GM18861 (cell line): ENCODE measurements at regions not wholly inside any gene's neighbourhood (a gene's known extent, or its start where the extent isn't known, plus 50 kb on each side); places are given as distances from the start of the nearest gene placed in this dataset.
"Not testable (repeated sequence)": the region's sequence is repeated elsewhere in the genome, so short reads cannot be mapped to it uniquely, and the experiment has no call there.

Source experiments
- ATAC-seq: cut with Tn5 transposase; IDR thresholded peaks from one replicate; pipeline ENCODE4 v1.9.1; 2021; ENCODE audit not compliant: unreplicated experiment

DNA sequence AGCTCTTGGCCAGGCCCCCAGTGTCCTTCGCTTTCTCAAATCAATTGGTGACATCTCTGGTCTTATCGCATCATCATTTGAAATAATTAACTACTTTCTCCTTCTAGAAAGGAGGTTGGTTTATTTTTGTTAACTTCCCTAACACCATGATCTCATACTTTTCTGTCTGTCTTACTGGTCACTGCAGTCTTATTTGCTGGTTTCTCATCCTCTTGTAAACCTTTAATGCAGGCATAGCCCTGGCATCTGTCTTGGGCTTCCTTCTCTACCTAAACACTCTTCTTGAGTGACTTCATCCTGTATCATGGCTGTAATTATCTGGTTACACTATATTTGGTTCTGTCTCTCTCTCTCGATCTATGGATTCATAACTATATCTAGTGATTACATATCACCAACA is 152.8 kb downstream of the CYSLTR2 start:
- ATAC-seq, result no peak

DNA sequence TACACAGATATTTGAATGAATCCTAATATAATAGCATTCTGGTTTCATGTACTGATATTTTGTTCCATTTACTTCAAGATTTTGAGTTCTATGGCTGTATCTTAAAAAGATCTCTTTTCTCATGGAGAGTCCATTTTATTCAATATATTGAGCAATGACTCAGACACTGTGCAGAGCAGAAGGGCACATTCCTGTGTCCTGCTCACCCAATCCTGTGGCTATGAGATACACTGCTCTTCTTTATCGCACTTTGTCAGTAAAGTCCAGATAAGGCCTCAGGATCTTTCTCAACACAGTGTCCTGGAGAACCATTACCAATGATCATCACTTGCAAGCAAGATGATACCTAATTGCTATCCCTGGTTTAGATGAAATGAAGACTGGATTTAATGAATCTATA is 155.0 kb downstream of the CYSLTR2 start:
- no peak for ATAC-seq

DNA sequence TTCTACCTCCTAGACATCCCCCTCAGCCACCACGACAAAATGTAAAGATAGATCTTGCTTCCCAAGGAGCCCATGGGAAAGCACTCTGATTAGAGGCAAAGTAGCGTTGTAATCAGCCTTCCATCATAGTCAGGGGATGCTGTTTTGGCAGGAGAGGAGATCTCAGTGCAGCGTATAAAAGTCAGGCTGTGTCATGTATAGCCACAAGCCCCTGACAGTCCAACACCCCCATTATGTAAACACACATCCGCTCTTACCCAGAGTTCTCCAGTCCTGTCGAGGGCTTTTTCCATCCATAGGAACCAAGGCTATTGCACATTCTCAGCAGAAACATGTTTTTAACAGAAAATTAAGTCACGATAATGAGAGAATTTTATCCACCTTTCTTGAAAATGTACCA is 156.3 kb downstream of the CYSLTR2 start:
- no peak for ATAC-seq

DNA sequence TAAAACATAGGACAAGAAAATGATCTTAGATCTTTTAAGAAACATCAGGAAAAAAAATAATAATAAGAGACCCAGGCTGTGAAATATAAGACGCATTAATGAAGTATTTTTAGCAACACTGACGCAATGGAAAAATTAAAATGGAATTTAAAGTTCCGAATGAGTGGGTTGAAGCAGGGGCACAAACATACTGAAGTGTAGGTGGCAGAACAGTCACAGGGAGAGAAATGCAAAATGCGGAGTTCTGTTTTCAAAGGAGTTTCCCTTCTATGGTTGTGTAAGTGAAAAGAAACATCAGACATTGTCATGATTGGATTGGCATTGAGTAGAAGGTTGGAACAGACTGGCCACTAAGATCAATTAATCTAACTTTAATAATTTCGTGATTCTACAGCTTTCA is 159.8 kb downstream of the CYSLTR2 start:
- no peak for ATAC-seq

DNA sequence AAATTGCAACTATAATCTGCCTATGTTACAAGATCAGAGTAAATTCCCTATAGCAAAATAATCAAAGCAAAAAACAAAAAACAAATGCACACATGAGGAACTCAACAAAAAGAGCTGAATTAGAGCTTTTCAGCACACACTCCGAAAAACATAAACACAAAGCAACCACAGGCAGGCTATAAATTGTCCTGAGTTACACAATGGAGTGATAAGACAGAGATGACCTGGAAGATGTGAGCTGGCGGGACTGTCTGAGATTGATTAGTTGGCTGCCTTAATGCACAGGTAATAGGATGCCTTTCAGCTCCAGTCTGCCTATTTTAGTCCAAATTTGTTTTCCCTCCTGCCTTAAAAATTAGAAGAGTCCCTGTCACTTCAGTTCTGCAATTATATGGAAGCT is 159.0 kb upstream of the FNDC3A start:
- ATAC-seq, result no peak

DNA sequence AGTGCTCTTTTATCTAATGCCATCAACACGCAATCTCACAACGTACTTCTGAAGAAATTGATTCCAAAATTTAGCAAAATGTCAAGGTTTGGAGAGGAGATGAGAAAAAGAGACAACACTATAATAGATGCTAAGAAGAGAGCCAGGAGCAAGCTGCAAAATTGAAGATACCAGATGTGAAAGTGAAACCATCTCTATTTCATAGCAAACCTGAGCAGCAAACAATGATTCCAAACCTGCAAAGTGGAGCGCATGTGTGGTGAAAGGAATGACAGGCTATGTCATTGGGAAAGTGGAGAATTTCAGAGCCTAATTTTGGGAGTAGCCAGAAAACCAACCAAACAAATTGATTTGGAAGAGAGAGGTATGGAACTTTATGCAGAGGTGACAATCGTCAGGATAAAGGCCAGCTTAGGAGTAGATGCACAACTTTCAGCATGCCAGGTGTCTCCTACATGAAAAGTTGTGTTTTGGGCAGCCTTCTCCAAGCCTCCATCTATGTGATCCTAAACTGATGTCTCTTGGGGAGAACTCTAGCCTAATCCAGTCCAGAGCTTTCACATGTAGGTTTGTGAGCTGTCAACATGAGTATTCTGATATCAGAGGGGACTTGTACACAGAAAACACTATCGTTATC is 158.4 kb upstream of the FNDC3A start:
- ATAC-seq, result no peak

DNA sequence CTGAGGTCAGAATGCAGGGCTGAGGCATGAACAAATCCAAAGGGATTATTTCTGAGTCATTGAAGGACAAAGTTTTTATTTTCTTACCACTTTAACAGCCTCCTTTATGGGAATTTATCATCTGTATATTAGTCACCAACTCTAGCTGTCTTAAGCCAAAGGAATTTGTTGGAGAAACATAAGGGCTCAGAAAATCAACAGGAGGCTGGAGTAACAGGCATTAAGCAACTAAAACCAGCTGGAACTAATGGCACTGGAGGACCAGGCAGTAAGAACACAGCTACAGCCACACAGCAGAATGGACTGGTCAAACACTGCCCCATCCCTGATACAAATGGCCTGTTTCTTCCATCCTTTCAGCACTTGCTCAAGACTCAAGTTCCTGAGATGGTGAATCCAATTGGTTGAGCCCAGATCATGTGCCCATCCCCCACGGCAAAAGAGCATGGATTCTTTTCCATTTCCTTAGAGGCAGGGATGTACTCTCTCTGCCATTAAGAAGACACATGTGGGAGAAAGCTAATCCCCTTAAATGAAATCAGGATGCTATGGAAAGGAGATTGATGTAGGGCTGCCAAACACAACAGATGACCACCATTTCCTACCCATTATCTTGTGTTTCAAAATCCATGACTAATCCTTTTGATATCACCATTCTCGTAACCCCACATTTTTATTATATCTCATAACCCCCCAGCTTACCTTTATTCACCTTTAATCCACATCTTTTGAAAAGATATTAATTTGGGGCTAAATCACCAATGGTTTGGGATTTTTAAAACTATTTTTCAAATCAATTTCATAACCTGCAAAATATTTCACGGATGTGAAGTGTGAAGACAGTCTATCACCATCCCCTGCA is 157.0 kb upstream of the FNDC3A start:
- no peak for ATAC-seq

DNA sequence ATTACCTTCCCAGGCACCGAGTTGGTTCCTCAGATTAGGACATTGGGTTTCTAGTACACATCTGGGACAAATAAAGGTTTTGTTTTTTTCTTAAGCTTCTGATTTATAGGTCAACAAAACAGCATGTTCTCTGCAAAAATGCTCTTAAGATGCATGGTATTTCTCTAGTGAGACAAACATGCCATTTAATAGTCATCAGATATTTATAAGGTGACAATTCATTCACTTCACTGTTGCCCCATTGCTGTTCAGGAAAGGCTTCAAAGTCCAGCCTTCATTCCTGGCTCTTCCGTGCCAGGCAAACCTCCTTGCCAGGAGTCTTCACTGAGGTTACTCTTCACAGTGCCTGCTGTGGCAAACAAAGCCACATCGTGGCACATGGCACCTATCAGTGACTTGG is 156.3 kb upstream of the FNDC3A start:
- ATAC-seq, result no peak

DNA sequence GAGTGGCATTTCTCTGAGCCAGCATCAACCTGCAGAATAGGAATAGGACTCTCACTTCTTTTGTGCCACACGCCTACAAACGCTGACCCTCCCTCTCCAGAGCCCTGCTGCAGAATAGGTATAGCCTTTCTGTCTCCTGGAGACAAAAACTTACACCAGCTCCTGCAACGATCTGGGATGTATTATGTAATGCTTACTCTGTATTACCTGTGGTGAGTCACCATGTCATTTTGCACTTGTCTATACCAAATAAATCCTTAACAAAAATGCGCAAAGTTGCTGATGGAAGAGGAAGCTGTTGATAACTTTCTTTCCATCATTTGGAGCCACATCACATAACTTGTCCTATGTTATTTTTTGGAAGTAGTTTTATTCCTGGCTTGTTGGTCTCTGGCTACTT is 155.8 kb upstream of the FNDC3A start:
- ATAC-seq, result no peak

DNA sequence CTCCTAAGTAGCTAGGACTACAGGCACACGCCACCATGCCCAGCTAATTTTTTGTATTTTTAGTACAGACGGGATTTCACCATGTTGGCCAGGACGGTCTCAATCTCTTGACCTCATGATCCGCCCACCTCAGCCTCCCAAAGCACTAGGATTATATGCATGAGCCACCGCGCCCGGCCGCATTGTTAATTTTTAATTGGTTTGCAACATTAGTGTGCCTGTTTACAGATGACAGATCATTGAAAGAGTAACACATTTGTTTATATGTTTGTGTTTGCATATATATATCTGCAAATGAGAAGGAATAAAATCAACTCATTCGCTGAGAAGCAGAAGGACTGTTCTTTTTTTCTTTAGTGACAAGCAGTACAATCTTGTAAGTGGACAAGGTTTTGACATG is 152.2 kb upstream of the FNDC3A start:
- not testable (repeated sequence) for ATAC-seq

DNA sequence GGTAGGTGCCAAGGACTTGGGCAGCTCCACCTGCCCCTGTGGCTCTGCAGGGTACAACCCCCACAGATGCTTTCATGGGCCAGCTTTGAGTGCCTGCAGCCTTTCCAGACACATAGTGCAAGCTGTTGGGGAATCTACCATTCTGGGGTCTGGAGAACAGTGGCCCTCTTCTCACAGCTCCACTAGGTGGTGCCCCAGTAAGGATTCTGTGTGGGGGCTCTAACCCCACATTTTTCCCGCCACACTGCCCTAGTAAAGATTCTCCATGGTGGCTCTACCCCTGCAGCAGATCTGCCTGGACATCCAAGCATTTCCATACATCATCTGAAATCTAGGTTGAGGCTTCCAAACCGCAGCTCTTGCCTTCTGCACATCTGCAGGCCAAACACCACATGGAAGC is 149.7 kb upstream of the FNDC3A start:
- no peak for ATAC-seq

DNA sequence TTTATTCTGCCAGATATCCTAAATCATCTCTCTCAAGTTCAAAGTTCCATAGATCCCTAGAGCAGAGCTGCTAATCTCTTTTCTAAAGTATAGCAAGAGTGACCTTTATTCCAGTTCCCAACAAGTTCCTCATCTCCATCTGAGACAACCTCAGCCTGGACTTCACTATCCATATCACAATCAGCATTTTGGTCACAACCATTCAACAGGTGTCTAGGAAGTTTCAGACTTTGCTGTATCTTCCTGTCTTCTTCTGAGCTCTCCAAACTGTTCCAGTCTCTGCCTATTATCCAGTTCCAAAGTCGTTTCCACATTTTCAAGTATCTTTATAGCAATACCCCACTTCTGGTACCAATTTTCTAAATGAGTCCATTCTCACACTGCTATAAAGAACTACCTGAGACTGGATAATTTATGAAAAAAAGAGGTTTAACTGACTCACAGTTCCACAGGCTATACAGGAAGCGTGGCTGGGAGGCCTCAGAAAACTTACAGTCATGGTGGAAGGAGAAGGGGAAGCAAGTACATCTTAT is 148.7 kb upstream of the FNDC3A start:
- not testable (repeated sequence) for ATAC-seq

DNA sequence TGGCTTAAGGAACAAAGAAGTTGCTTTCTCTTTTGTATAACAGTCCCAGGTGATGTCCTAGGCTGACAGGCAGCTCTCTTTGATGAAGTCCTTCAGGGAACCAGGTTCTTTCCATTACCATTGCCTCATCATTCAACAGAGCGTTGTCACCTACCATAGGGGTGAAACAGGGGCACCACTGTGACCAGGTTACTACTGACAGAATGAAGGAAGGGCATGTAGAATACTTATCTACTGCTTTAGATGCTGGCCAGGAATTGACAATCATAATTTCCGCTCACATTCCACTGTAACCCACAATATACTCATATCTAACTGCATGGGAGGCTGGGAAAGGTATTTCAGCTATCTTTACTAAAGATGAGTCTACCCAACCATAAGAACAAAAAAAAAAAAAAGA is 148.0 kb upstream of the FNDC3A start:
- ATAC-seq, result no peak

DNA sequence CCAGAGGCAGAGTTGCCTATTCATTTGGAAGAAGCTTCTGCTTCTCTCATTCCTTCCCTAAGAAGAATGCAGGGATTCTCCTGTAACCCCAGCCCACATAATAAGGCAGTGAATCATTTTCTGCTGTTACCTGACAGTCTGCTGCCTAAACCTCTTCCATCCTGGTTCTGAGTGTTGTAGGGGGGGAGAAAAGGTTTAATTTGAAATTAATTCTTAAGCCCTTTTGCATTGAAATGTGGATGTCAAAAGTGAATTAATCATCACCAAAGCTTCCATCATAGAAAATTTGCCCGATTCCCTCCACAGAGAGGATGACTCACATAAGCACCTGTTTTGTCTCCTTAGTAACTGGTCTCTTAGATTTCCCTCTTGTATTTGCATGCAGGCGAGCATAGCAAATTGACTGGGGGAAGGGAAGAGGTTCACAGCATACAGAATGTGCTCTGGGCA is 146.7 kb upstream of the FNDC3A start:
- no peak for ATAC-seq

DNA sequence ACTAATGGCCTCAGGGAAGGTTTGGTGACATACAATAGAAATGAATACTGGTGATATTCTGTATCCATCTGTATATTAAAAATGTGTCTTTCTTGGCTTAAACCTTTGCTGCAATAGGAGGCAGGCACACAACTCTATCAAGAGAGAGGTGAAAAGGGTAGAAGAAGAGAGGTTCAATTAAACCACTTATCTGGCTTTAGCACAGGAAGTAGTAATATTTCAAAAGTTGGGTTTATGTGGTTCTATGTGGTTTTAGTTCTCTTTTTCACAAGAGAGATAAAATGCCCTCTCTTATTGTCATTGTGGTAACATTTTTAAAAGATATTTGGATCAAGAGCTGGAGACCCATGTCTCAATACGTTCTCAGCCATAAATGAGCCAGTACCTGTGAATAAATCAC is 146.2 kb upstream of the FNDC3A start:
- ATAC-seq, result no peak

DNA sequence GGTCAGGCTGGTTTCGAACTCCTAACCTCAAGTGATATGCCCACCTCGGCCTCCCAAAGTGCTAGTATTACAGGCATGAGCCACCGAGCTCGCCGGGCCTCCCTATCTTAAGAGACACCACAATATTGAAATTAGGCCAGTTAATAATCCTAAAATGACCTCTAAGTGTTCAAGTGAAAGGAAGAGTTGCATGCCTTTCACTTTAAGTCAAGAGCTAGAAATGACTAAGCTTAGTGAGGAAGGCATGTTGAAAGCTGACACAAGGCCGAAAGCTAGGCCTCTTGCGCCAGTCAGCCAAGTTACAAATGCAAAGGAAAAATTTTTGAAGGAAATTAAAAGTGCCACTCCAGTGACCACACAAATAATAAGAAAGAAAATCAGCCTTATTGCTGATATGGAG is 144.5 kb upstream of the FNDC3A start:
- ATAC-seq, result no peak

DNA sequence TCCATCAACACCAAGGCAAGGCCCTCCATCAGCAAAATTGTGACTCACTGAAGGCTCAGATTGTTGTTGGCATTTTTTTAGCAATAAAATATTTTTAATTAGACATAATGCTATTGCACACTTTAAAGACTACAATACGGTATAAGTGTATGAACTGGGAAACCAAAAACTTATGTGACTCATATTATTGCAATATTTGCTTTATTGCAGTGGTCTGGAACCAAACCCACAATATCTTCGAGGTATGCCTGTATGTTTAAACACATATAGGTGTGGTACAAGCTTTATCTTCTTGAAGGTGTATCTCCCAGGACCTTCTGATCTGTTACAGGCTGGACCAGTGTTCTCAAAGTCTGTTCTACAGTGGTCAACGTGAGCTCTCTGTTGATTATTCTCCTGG is 142.3 kb upstream of the FNDC3A start:
- no peak for ATAC-seq

DNA sequence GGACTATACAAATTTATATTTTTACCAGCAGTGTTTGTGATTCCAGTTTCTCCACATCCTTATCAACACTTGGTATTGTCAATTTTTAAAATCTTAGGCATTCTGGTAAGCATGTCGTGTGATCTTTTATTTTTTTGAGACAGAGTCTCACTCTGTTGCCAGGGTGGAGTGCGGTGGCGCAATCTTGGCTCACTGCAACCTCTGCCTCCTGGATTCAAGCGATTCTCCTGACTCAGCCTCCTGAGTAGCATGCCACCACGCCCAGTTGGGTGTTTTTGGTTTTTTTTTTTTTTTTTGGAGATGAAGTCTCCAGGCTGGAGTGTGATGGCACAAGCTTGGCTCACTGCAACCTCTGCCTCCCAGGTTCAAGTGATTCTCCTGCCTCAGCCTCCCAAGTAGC is 140.4 kb upstream of the FNDC3A start:
- not testable (repeated sequence) for ATAC-seq

DNA sequence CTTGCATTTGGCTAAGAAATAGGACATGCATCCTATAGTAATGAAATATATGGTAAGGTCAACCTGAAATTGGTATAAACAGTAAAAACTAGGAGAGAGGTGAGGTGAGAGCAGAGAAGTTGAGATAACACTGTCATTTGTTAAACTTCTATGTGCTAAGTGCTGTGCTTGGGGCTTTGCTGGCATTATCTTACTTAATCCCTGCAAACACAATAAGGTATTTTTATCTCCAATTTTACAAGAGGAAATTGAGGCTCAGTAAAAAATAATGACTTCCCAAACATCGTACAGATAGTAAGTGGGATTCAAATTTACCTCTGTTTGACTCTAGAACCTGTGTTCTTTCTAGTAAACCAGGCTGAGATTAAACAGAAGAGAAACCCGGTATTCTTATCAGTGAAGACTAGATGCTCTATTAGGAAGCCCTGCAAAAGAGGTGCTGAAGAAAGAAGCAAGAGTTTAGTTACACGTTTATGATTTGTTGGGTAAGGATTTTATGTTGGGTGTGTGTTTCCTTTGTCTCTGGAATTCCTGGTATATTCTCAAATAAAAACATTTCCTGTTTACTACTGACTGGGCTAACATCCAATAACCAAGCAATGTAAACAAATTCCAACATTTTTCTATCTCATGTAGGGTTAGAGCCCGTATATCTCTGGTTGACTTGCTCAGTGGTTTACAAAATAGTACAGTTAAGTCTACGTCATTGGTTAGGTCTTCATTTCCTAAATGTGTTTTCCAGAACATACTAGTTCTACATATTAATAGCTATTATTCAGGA is 137.3 kb upstream of the FNDC3A start:
- ATAC-seq, result no peak

DNA sequence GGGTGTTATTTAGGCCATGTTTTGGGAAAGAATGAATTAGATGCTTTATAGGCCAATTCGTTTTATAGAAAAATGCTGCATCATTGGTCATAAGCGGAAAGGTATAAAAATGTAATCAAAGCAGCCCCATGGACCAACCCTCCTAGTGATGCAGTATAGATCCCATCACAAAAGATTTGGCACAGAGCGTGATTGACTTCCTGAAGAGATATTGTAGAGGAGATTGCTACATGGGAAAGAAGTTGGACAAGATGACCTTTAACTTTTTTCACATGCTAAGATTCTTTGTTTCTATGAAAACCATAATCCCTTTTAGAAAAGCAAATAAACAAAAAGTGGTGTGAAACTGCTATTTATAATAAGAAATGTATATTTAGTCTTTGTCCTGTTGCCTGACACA is 136.5 kb upstream of the FNDC3A start:
- ATAC-seq, result no peak

DNA sequence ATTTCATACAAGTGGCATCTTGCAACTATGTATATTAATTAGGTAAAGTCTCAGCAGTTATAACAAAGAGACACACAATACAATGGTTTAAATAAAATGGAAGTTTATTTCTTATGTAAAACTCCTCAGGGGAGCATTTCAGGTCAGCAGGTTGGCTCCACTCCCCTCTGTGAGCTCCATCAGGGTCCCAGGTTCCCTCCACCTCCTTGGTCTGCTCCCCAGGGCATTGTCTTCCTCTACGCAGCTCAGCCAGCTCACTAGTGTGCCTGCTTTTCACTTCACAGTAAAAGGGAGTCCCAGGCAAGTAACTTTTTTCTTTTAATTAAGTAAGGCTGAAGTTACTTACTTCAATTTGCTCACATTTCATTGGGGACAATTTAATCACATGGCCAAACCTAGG is 135.3 kb upstream of the FNDC3A start:
- no peak for ATAC-seq

DNA sequence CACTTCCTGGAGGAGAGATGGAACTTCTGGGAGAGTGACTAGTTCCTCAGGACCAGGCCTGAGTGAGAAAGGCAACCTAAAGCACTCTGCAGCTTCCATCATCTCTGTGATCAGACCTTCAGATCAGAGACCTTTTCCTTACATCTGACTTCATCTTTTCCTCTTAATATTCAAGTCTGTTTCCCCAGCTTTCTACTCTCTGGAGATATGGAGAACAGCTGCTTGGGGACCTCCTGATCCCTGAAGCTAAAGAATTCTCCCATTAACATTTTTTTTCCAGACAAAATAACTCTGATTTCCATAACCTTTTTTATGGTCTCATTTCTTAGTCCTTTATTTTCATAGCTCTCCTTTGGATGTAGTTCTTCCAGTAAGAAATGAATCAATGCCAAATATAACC is 133.4 kb upstream of the FNDC3A start:
- no peak for ATAC-seq
